Osteocyte (in vitro differentiated cells): ENCODE measurements at regions not wholly inside any gene's neighbourhood (a gene's known extent, or its start where the extent isn't known, plus 50 kb on each side); places are given as distances from the start of the nearest gene placed in this dataset.

Experiments
- DNase-seq: peaks from one replicate; pipeline ENCODE4 v3.0.0; 2021; ENCODE audit warnings: mixed read lengths; ENCODE audit not compliant: unreplicated experiment; ENCODE audit errors: extremely low spot score
- H3K27ac Mint-ChIP-seq: one replicate; pipeline ENCODE4 v1.8.0; 2021; ENCODE audit warnings: mild to moderate bottlenecking, mixed read lengths; ENCODE audit not compliant: unreplicated experiment
- H3K27me3 Mint-ChIP-seq: one replicate; pipeline ENCODE4 v1.8.0; 2021; ENCODE audit warnings: mixed read lengths; ENCODE audit not compliant: unreplicated experiment
- H3K36me3 Mint-ChIP-seq: one replicate; pipeline ENCODE4 v1.8.0; 2021; ENCODE audit warnings: mixed read lengths; ENCODE audit not compliant: unreplicated experiment
- H3K4me1 Mint-ChIP-seq: one replicate; pipeline ENCODE4 v1.8.0; 2021; ENCODE audit warnings: mixed read lengths; ENCODE audit not compliant: unreplicated experiment
- H3K4me3 Mint-ChIP-seq: one replicate; pipeline ENCODE4 v1.8.0; 2021; ENCODE audit warnings: mild to moderate bottlenecking, moderate library complexity, mixed read lengths; ENCODE audit not compliant: unreplicated experiment
- H3K9me3 Mint-ChIP-seq: one replicate; pipeline ENCODE4 v1.8.0; 2021; ENCODE audit warnings: mixed read lengths; ENCODE audit not compliant: unreplicated experiment
- CTCF ChIP-seq: fragments of 200-600 bp; sonication (generic); IDR thresholded peaks from 2 replicates; pipeline ENCODE4 v1.5.0; 2021; ENCODE audit warnings: antibody characterized with exemption, mild to moderate bottlenecking, moderate library complexity

DNA sequence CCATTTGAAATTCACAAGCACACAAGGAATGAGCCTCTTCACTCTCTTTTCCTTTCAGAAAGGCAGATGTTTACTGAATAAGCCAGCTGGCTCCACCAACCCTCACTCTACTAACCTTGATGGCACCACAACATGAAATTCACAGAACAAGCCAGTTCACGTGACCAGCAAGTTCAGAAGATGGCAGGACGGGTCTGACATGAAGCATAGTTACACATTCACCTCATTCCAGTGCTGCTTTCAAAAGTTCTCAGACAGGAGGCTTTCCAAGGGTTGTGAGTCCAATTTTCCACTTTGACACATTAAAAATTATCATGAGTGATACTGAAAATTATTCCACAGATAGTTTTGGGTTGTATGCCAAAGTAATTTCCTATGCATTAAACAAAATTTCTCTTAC lies 74.2 kb upstream of the MBOAT2 start:
- DNase-seq, result no peak
- no peaks in the 10 kb centered on the region for H3K27me3 Mint-ChIP-seq
- peaks cover 8% of the 10 kb centered on the region for H3K4me1 Mint-ChIP-seq
- H3K4me3 Mint-ChIP-seq, result no peak overlapping the region
- TF ChIP-seq CTCF, result no peak
- H3K9me3 Mint-ChIP-seq, result peaks cover 11% of the 10 kb centered on the region
- H3K27ac Mint-ChIP-seq, result no peak overlapping the region
- H3K36me3 Mint-ChIP-seq, result no peaks in the 10 kb centered on the region

- DNase-seq, result no peak
- H3K27ac Mint-ChIP-seq, result no peak overlapping the region
- TF ChIP-seq CTCF, result no peak
- H3K27me3 Mint-ChIP-seq, result no peaks in the 10 kb centered on the region
- peaks cover 14% of the 10 kb centered on the region for H3K4me1 Mint-ChIP-seq
- H3K9me3 Mint-ChIP-seq, result peaks cover 3% of the 10 kb centered on the region
- no peaks in the 10 kb centered on the region for H3K36me3 Mint-ChIP-seq
- no peak overlapping the region for H3K4me3 Mint-ChIP-seq
Observed at GRCh38 chr2:9076755-9077154, 73.3 kb upstream of the MBOAT2 start.

DNA sequence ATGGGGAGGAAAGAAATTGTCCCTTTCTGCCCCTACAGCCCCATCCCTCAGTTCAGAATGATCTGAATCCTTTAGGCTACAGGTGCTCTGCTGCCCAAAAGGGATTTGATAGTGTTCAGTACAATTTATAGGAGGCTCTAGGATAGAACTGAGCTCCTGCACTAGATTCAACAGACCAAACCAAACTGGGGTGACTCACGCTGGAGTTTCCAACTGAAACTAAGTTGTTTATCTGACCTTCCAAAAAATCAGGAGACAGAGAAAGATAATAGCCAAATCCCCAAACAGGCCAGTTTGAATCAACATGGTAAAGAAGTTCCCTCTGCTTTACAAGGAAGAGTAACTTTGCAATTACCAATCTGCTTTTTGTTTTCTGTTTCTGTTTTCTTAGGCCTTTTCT lies 72.7 kb upstream of the MBOAT2 start:
- no peaks in the 10 kb centered on the region for H3K36me3 Mint-ChIP-seq
- no peaks in the 10 kb centered on the region for H3K9me3 Mint-ChIP-seq
- H3K4me3 Mint-ChIP-seq, result no peak overlapping the region
- H3K4me1 Mint-ChIP-seq, result peaks cover 18% of the 10 kb centered on the region
- TF ChIP-seq CTCF, result no peak
- no peak overlapping the region for H3K27ac Mint-ChIP-seq
- DNase-seq, result no peak
- no peaks in the 10 kb centered on the region for H3K27me3 Mint-ChIP-seq

- H3K27ac Mint-ChIP-seq, result no peak overlapping the region
- no peaks in the 10 kb centered on the region for H3K36me3 Mint-ChIP-seq
- no peaks in the 10 kb centered on the region for H3K9me3 Mint-ChIP-seq
- peaks cover 22% of the 10 kb centered on the region for H3K4me1 Mint-ChIP-seq
- H3K4me3 Mint-ChIP-seq, result no peak overlapping the region
- no peaks in the 10 kb centered on the region for H3K27me3 Mint-ChIP-seq
- TF ChIP-seq CTCF, result no peak
- DNase-seq, result no peak
Observed at GRCh38 chr2:9074930-9075329, 71.4 kb upstream of the MBOAT2 start.

DNA sequence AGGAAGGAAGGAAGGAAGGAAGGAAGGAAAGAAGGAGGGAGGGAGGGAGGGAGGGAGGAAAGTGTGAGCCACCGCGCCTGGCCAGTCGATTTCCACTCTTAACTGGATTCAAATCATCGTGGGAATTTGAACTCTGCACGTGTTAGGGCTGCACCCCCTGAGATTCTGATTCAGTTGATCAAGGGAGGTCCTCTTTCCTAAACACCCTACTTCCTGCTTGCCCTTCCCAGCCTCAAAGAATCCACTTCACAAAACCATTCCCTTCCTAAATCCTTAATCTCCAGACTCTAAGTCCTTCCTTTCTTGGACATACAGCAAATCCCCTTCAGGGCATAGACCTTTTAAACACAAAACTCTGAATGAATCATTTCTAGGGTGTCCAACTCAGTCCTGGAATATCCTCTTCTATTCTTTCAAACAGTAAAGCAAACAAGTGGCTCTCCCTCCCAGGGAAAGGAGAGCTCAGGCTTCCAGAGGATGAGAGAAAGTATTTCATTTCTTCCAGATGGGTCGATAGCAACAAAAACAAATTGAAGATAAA lies 68.2 kb upstream of the MBOAT2 start:
- Mint-ChIP-seq H3K4me1 (peaks cover 22% of the 10 kb centered on the region), H3K36me3 (no peaks in the 10 kb centered on the region), H3K9me3 (peaks cover 15% of the 10 kb centered on the region), H3K27me3 (no peaks in the 10 kb centered on the region), H3K4me3 (no peak overlapping the region), H3K27ac (peak overlapping the region; percentile 38)
- DNase-seq, result no peak
- no peak for TF ChIP-seq CTCF
